Stimulated activated CD4-positive, alpha-beta T cell treated with anti-CD3 and anti-CD28 coated beads, TNF-alpha, amount 100 ng/mL, for 48 hours (primary cell): ENCODE measurements at regions not wholly inside any gene's neighbourhood (a gene's known extent, or its start where the extent isn't known, plus 50 kb on each side); places are given as distances from the start of the nearest gene placed in this dataset.
"Not testable (repeated sequence)": the region's sequence is repeated elsewhere in the genome, so short reads cannot be mapped to it uniquely, and the experiment has no call there.

Source experiments
- DNase-seq, 3 donors: peaks; one replicate each; pipeline ENCODE4 v3.0.0-alpha.2; 2020; ENCODE audit warnings: low read depth in 3 of 3

DNA sequence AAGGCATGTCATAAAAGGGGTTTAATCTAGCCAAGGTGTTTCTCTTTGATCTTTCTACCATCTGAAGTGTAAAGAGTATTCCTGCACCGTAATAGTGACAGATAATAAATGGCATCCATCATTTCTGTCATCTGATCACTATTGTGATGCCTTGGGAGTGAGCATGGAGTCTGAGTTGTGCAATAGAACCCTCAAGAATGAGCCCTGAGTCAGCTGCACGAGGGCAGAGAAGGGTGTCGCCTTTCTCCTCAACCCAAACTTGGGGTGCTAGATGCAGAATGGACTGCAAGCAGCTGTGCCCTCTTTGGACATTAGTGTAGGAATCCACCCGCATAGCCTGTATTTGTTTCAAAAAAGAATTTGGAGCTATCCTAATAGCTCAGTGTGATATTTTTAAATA lies 115.2 kb downstream of the ZNF37A start:
- DNase-seq = no peak

DNA sequence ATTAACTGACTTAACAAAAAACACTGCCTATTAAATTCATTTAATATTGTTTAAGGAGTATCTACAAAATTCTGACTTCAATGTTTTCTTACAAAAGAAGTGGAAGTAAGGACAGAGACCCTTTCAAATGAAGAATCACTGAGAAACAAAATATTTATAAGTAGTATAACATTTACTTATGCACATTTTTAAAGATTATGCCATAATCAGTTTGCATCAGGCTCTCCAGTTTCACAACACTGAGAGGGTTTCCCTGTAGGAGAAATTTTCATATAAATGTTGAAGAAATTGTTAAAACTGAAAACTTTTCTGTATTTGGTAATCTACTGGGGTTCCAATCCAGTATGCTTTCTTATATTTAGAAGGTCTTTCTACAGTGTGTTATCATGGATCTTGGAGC lies 115.6 kb downstream of the ZNF37A start:
- not testable (repeated sequence) for DNase-seq

DNA sequence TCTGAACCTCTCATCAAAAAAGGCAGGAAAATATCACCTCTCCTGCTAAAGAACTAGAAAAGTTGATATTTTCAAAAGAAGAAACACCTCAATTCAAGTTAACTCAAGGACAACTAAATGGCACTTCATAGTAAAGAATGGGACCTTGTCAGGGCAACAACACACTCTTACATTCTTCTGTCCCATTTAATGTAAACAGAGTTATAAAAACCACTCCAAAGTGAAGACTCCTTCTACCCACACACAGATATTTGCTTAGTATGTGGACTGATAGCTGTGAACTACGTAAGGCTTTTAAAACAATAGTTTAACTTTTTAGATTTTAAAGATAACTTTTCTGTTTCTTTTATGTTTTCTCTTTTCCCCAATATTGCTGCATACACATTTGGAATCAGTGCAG lies 118.3 kb downstream of the ZNF37A start:
- no peak for DNase-seq

DNA sequence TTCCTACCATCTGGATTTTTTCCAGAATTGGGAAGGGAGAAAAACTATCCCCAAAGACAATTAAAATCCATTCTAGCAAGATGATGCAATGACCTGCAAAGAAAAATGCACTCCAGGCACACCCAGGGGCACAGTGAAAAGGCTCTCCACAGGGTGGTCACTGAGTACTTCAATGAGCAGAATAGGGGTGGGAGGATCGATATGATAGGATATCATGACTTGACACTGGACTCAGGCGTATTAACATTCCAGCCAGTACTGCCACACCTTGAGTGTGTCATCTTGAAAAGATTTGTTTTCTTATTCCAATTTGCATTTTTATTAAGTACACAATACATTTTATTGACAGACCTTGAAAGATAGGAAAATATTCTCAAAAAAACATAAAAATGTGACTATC lies 132.2 kb downstream of the ZNF37A start:
- no peak for DNase-seq

DNA sequence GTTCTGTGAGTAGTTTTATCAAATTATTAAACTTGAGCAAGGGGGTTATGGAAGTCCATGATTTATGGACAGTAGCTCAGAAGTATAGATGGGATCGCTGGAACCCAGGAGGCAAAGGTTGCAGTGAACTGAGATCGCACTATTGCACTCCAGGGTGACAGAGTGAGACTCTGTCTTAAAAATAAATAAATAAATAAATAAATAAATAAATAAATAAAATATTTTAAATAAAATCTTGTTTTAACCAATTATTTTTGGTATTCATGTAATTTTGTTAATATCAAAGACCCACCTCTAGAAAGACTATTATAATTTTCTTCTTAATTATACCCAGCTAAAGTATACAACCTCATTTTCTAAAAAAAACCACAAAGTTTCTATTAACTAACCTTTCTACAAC lies 134.3 kb downstream of the ZNF37A start:
- no peak for DNase-seq

GRCh38 chr10:38238479-38238878 lies 144.3 kb downstream of the ZNF37A start:
- DNase-seq = not testable (repeated sequence)

DNA sequence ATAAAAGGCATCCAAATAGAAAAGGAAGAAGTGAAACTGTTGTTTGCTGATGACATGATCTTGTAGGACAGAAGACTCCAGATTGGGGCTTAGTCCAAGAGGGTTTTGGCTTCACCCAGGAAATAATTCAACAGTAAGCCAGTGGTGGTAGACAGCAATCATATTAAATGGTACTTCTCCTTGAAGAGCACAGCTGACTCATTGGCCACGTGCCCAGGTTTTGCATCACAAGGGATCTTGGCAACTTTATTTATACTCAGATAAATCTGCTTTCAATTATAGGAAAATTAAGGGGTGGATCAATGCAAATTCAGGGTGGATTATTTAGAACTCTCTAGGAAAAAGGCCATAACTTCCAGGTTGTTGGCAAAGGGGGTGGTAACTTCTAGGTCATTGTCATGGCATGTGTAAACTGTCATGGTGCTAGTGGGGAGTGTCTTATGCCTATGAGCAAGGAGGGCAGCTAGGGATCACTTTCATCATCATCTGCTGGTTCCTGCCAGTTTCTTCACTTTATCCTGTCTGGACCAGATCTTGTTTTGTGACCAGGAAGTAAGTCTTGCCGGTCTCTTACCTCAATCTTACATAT lies 148.0 kb downstream of the ZNF37A start:
- not testable (repeated sequence) for DNase-seq

GRCh38 chr10:38248113-38248512 lies 154.0 kb downstream of the ZNF37A start:
- DNase-seq = not testable (repeated sequence)

- DNase-seq = not testable (repeated sequence)
Measured at GRCh38 chr10:38252551-38252950, 158.4 kb downstream of the ZNF37A start.

DNA sequence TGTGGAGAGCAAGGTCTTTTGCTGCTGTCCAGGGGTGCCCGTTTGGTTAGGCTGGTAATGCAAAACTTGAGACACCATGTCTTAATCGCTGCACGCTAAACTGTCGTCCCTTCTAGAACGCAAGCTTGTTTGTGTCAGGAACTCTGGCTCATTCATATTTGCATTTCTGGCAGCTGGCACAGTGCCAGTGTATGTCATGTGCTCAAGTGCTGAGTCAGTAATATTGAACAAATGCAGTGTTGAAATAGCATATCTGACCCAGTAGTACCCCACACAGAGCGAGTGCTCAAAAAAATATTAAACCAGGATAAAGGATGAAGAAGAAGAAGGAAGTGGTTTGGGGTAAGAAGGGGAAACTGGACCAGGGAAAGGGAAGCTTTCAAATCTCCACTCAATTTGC lies 173.4 kb downstream of the ZNF37A start:
- not testable (repeated sequence) for DNase-seq

GRCh38 chr10:38271031-38271430 lies 176.9 kb downstream of the ZNF37A start:
- DNase-seq = not testable (repeated sequence)

- DNase-seq = not testable (repeated sequence)
Measured at GRCh38 chr10:38274879-38275278, 180.7 kb downstream of the ZNF37A start.

DNA sequence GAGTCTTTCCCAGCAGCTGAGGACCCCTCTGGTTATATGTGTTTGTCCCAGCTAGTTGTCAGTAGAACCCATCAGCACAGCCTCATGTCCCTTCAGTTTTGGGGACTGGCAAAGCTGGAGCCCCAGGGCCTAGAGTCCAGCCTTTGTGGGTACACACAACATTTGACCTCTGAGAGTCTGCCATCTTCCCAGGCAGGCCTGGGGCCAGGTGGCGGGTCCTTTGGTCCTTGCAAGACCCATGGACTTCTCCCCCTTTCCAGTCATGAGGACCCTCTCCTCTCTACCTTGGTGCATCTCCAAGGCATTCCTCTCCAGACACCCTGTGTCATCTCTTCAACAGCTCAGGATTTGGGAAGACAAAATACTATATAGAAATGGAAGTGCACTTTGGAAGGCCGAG lies 198.4 kb downstream of the ZNF37A start:
- not testable (repeated sequence) for DNase-seq

DNA sequence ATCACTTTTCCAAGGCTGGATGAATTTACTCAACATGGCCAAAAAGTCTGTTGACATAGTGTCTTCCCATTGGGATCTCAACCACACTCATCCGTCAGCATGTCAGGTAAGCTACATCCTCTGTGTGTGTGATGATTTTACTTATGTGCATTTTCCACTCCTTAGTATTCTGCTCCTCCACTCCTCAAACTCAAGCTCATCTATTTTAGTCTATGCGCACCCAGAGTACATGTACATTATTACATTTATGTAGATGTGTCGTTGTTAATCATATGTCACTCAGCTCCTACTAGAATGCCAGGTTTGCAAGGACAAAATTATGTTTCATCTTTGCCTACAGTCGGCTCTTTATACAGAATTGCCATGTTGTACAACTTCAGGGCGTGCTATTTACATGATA lies 216.0 kb downstream of the ZNF37A start:
- not testable (repeated sequence) for DNase-seq

- not testable (repeated sequence) for DNase-seq
Measured at GRCh38 chr10:38315090-38315805, 221.1 kb downstream of the ZNF37A start.

GRCh38 chr10:38321393-38321792 lies 227.3 kb downstream of the ZNF37A start:
- not testable (repeated sequence) for DNase-seq

GRCh38 chr10:38330306-38330705 lies 236.2 kb downstream of the ZNF37A start:
- not testable (repeated sequence) for DNase-seq

DNA sequence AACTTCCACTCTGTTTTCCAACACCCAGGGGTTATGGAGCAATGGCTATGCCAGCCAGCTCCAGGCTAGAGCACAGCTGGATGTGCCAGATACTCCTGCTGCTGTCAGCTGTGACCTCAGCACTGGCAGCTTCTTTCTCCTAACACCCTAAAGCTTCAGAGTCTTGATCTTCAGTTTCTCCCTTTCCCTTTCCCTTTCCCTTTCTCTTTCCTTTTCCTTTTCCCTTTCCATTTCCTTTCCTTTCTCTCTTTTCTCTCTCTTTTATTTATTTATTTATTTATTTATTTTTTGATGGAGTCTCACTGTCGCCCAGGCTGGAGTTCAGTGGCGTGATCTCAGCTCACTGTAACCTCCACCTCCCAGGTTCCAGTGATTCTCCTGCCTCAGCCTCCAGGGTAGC lies 237.0 kb downstream of the ZNF37A start:
- DNase-seq = not testable (repeated sequence)

GRCh38 chr10:38333699-38334098 lies 239.6 kb downstream of the ZNF37A start:
- not testable (repeated sequence) for DNase-seq

DNA sequence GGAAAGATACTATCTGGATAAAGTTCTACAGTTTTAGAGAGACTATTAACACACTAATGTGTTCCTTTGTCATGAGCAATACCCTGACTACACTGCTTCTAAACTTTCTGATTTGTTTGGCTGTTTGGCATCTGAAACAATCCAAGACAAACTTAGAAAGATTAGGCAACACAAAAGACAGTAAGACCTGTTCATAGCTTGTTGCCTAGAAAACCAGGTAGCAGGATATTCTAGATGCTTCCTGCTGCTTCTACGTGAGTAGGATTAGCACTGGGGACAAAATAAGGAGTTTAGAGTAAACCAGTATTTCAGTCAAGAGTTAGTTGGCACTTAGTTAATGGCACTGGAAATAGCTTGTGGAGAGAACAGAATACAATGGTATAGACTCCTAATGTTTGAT lies 256.5 kb downstream of the ZNF37A start:
- not testable (repeated sequence) for DNase-seq

DNA sequence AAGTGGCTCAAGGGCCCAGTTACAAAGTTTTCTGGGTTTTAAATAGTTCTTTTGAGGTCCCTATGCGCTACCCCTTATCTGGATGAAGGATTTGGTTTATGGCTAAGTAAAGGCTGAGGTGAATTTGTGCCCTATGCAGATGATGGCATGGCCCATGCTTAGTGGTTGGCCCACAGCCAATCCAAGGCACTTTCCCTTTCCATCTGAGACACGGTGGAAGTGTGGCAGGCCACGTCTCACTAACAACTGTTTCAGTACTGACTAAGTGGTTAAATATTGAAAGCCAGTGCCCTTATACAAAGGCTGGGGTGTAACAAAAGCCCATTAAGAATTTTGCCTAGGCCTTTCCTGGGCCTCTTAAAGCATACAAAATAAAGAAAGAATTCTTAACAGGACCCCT lies 260.3 kb downstream of the ZNF37A start:
- DNase-seq = peak in 1 of 3 donors; percentile 10

GRCh38 chr10:38355911-38356526 lies 261.9 kb downstream of the ZNF37A start:
- peak; percentile 41 to 57 (median 45) for DNase-seq

GRCh38 chr10:38356527-38356926 lies 262.4 kb downstream of the ZNF37A start:
- not testable (repeated sequence) for DNase-seq
